ENCODE measurements at regions not wholly inside any gene's neighbourhood (a gene's known extent, or its start where the extent isn't known, plus 50 kb on each side); places are given as distances from the start of the nearest gene placed in this dataset.

GRCh38 chr9:1907465-1907864 is 107.7 kb upstream of the SMARCA2 start:
- Mint-ChIP-seq H3K27me3 (ENCODE audit: low read depth in 3 of 3) (peaks cover 0 to 2% (median 0%) of the 10 kb centered on the region in 3 donors), H3K4me3 (no peak overlapping the region)

GRCh38 chr9:1909322-1909721 is 105.8 kb upstream of the SMARCA2 start:
- no peaks in the 10 kb centered on the region for H3K36me3 Mint-ChIP-seq
- no peak overlapping the region for H3K9ac ChIP-seq (ENCODE audit: insufficient read depth, low read length, poor library complexity, severe bottlenecking)
- no peak overlapping the region for H2AFZ ChIP-seq (ENCODE audit: insufficient read depth, low read depth, low read length, poor library complexity, severe bottlenecking)
- peaks cover 0 to 2% (median 2%) of the 10 kb centered on the region in 3 donors for H3K27me3 Mint-ChIP-seq (ENCODE audit: low read depth in 3 of 3)
- H4K20me1 ChIP-seq (ENCODE audit: insufficient read depth, low read length): no peaks in the 10 kb centered on the region
- no peaks in the 10 kb centered on the region for H3K4me1 Mint-ChIP-seq
- no peaks in the 10 kb centered on the region for H3K79me2 ChIP-seq (ENCODE audit: insufficient read depth, low read length)
- DNase-seq: no peak
- no peak overlapping the region for H3K27ac Mint-ChIP-seq
- H3K9me3 Mint-ChIP-seq: peaks cover 3 to 12% (median 7%) of the 10 kb centered on the region in 7 donors
- WGBS (ENCODE audit: insufficient coverage): no CpG with 5 or more reads among the region's 2 CpGs
- H3K4me3 ChIP-seq (replicated peaks in 1 of 3; ENCODE audit: low read depth in 2 of 3, low read length in 3 of 3): no peak overlapping the region
- no peak overlapping the region for H3K4me2 ChIP-seq (replicated peaks; ENCODE audit: extremely low read depth, low read length, poor library complexity, severe bottlenecking)
- no peaks in the 10 kb centered on the region for H3K27me3 ChIP-seq (ENCODE audit: control insufficient read depth in 2 of 2, insufficient read depth in 2 of 2, low read length in 2 of 2)
- no peaks in the 10 kb centered on the region for H3K36me3 ChIP-seq (replicated peaks in 1 of 2; ENCODE audit: control insufficient read depth in 1 of 2, insufficient read depth in 2 of 2, low read length in 2 of 2)
- intact Hi-C loops (cut with micrococcal nuclease): no loop called here
- TF ChIP-seq CTCF (IDR thresholded peaks at IDR 0.05): no peak
- no peaks in the 10 kb centered on the region for H3K4me1 ChIP-seq (ENCODE audit: control insufficient read depth in 1 of 2, insufficient read depth in 2 of 2, low read length in 2 of 2)
- H3K27ac ChIP-seq (ENCODE audit: low read depth in 1 of 2, low read length in 2 of 2): no peak overlapping the region
- H3K9me3 ChIP-seq (replicated peaks in 1 of 2; ENCODE audit: control insufficient read depth in 1 of 2, insufficient read depth in 1 of 2, low read length in 2 of 2): peaks cover 0 to 8% of the 10 kb centered on the region in 2 donors
- no peak overlapping the region for H3K4me3 Mint-ChIP-seq

More at GRCh38 chr9:1907465-1907864, 107.7 kb upstream of the SMARCA2 start:
- Histone ChIP-seq H3K79me2 (ENCODE audit: insufficient read depth, low read length) (no peaks in the 10 kb centered on the region), H3K4me1 (ENCODE audit: control insufficient read depth in 1 of 2, insufficient read depth in 2 of 2, low read length in 2 of 2) (no peaks in the 10 kb centered on the region), H3K27ac (ENCODE audit: low read depth in 1 of 2, low read length in 2 of 2) (no peak overlapping the region), H3K27me3 (ENCODE audit: control insufficient read depth in 2 of 2, insufficient read depth in 2 of 2, low read length in 2 of 2) (no peaks in the 10 kb centered on the region), H3K4me2 (replicated peaks; ENCODE audit: extremely low read depth, low read length, poor library complexity, severe bottlenecking) (no peak overlapping the region), H3K36me3 (replicated peaks in 1 of 2; ENCODE audit: control insufficient read depth in 1 of 2, insufficient read depth in 2 of 2, low read length in 2 of 2) (no peaks in the 10 kb centered on the region), H4K20me1 (ENCODE audit: insufficient read depth, low read length) (no peaks in the 10 kb centered on the region), H3K4me3 (replicated peaks in 1 of 3; ENCODE audit: low read depth in 2 of 3, low read length in 3 of 3) (no peak overlapping the region), H2AFZ (ENCODE audit: insufficient read depth, low read depth, low read length, poor library complexity, severe bottlenecking) (no peak overlapping the region), H3K9ac (ENCODE audit: insufficient read depth, low read length, poor library complexity, severe bottlenecking) (no peak overlapping the region), H3K9me3 (replicated peaks in 1 of 2; ENCODE audit: control insufficient read depth in 1 of 2, insufficient read depth in 1 of 2, low read length in 2 of 2) (peaks cover 7 to 19% of the 10 kb centered on the region in 2 donors)
- TF ChIP-seq CTCF (IDR thresholded peaks at IDR 0.05): no peak
- no CpG with 5 or more reads among the region's 1 CpG for WGBS (ENCODE audit: insufficient coverage)
- Mint-ChIP-seq H3K4me1 (no peaks in the 10 kb centered on the region), H3K36me3 (no peaks in the 10 kb centered on the region), H3K9me3 (peaks cover 15 to 24% (median 22%) of the 10 kb centered on the region in 7 donors), H3K27ac (no peak overlapping the region)
- intact Hi-C loops (cut with micrococcal nuclease): no loop called here
- DNase-seq: no peak

All from CD14-positive monocyte (primary cell).